NB4 (cell line): ENCODE measurements at regions not wholly inside any gene's neighbourhood (a gene's known extent, or its start where the extent isn't known, plus 50 kb on each side); places are given as distances from the start of the nearest gene placed in this dataset.
"Not testable (repeated sequence)": the region's sequence is repeated elsewhere in the genome, so short reads cannot be mapped to it uniquely, and the experiment has no call there.

Experiments used
- DNase-seq: peaks from one replicate; pipeline ENCODE4 v3.0.0; 2010; ENCODE audit warnings: low read depth
- H3K4me3 ChIP-seq: one replicate; pipeline ENCODE4 v1.5.1; 2011; ENCODE audit warnings: mild to moderate bottlenecking, low read depth, low read length, moderate library complexity
- MYC ChIP-seq: IDR thresholded peaks from 2 replicates; pipeline ENCODE4 v1.6.1; 2011; ENCODE audit warnings: low read depth, low read length
- POLR2A ChIP-seq: IDR thresholded peaks from 2 replicates; pipeline ENCODE4 v1.6.1; 2011; ENCODE audit warnings: mild to moderate bottlenecking; ENCODE audit not compliant: insufficient read length; ENCODE audit errors: extremely low read depth
- TF ChIP-seq, protein P1 (sequence below): IDR thresholded peaks from one replicate; pipeline ENCODE4 v1.5.1; 2012; ENCODE audit warnings: low read depth, low read length
- TF ChIP-seq, protein P2 (sequence below): IDR thresholded peaks from 2 replicates; pipeline ENCODE4 v1.6.1; 2011; ENCODE audit warnings: low read depth, low read length

DNA sequence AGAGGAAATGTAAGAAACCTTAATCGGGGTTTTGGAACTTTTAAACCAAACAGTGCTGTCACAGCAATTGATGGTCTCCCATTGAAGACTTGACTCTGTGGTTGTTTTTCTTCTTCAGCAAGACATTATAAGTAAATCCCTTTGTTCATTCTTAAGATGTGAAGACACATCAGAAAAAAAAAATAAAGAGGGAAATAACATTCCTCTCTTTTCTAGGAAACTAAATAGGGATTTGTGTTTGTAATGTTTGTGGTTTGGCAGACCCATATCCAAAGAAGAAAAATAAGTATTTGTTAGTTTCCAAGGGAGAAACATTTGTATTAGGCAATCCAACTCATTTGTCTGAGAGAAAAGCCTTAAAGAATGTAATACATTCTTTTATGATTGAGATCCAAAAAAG is 359.9 kb downstream of the DSC3 start:
- no peak overlapping the region for H3K4me3 ChIP-seq
- TF ChIP-seq MYC (no peak), POLR2A (no peak)
- TF ChIP-seq, protein P1, sequence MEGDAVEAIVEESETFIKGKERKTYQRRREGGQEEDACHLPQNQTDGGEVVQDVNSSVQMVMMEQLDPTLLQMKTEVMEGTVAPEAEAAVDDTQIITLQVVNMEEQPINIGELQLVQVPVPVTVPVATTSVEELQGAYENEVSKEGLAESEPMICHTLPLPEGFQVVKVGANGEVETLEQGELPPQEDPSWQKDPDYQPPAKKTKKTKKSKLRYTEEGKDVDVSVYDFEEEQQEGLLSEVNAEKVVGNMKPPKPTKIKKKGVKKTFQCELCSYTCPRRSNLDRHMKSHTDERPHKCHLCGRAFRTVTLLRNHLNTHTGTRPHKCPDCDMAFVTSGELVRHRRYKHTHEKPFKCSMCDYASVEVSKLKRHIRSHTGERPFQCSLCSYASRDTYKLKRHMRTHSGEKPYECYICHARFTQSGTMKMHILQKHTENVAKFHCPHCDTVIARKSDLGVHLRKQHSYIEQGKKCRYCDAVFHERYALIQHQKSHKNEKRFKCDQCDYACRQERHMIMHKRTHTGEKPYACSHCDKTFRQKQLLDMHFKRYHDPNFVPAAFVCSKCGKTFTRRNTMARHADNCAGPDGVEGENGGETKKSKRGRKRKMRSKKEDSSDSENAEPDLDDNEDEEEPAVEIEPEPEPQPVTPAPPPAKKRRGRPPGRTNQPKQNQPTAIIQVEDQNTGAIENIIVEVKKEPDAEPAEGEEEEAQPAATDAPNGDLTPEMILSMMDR, result no peak
- TF ChIP-seq, protein P2, sequence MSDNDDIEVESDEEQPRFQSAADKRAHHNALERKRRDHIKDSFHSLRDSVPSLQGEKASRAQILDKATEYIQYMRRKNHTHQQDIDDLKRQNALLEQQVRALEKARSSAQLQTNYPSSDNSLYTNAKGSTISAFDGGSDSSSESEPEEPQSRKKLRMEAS, result no peak
- no peak for DNase-seq

DNA sequence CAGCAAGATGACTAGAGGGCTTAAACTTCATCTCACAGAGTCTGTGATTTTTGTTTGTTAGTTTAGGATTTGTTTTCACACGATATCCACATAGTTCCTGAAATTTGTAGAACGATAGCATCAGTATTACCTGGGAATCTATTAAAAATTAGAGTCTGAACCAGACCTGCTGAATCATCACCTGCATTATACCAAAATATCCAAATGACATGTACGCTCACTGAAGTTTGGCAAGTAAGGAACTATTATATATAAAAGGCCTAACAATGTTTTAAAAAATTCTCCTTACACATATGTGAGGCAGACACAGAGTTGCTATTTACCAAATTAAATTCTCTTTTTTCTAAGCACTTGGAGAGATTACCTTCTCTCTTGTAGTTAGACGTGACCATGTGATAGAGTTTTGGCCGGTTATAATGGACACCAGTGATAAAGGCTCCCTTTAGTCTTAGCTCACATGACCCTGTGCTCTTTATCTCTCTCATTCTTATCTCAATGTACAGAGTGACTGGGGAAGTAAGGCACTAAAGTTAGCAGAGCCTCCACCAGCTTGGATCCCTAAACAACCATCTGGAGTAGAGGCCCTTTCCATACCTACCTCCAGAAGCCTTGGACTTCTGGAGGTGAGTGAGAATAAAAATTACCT is 363.1 kb downstream of the DSC3 start:
- no peak for DNase-seq
- TF ChIP-seq MYC, result no peak
- TF ChIP-seq, protein P2, result no peak
- no peak for TF ChIP-seq POLR2A
- TF ChIP-seq, protein P1, result no peak
- no peak overlapping the region for H3K4me3 ChIP-seq

DNA sequence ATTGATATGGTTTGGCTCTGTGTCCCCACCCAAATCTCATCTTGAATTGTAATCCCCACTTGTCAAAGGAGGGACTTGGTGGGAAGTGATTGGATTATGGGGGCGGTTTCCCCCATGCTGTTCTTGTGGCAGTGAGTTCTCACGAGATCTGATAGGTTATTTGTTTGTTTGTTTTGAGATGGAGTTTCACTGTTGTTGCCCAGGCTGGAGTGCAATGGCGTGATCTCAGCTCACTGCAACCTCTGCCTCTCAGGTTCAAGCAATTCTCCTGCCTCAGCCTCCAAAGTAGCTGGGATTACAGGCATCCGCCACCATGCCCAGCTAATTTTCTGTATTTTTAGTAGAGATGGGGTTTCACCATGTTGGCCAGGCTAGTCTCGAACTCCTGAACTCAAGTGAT is 364.7 kb downstream of the DSC3 start:
- not testable (repeated sequence) for H3K4me3 ChIP-seq, DNase-seq

DNA sequence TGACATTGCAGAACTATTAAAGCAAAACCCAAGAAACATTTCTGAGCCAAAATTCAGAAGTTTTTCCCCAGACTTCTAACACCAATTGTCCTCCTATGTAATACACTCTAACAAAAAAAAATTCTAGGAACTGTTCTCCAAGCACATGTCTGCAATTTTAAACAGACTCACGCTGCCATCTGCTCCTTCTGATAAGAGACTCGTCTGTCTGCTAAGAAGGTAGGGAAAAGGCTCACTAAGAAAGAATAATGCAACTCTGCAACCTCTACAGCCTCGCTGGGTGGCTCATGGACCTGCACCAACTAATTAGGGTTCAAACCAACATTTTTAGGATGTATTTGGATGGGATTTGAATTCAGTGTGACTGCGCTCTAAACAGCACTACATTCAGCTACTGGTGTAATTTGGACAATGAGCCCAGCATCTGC is 366.5 kb downstream of the DSC3 start:
- no peak for DNase-seq
- no peak for TF ChIP-seq POLR2A
- TF ChIP-seq MYC, result no peak
- TF ChIP-seq, protein P1, result no peak
- H3K4me3 ChIP-seq, result no peak overlapping the region

DNA sequence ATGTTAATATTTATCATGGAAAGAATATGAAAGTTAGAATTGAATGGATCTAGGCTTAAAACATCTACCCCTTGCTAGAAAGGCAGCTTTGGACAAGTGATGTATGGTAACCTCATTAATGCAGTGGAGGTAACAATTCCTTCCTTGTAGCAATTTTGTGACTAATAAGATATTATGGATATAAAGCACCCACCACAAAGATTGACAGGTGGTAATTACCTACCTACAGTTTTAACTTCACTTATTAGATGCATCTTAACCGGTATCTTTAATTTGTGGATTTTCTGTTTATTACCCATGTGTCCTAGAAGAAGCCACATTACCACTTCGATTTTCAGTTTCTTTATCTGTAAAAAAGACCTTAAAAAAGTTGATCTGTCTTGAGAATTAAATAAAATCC is 367.0 kb downstream of the DSC3 start:
- DNase-seq, result no peak
- TF ChIP-seq MYC (no peak), POLR2A (no peak)
- TF ChIP-seq, protein P1, result no peak
- TF ChIP-seq, protein P2, result no peak

DNA sequence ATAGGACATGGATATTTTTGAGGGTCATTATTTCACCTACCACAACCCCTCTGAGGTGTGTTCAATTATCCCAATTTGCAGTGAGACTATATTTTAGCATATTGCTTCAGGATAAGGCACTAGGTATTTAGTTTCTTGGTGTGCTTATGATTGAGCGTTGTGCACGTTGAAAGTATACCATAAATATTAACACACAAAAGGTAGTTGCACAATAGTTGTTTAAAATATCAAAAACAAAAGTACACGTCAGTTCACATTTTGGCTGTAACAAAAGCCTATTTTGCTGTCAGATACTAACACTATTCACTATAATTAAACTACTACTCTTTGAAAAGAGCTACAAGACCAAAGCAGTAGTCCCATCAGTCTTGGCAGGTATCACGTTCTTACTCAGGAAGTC is 367.5 kb downstream of the DSC3 start:
- TF ChIP-seq MYC (no peak), POLR2A (no peak)
- TF ChIP-seq, protein P1, result no peak
- TF ChIP-seq, protein P2, result no peak
- DNase-seq, result no peak
- no peak overlapping the region for H3K4me3 ChIP-seq

More for the DNA sequence above, 367.0 kb downstream of the DSC3 start:
- H3K4me3 ChIP-seq, result no peak overlapping the region
